Putamen (tissue), 1 donor: ENCODE measurements at regions not wholly inside any gene's neighbourhood (a gene's known extent, or its start where the extent isn't known, plus 50 kb on each side); places are given as distances from the start of the nearest gene placed in this dataset.

Source experiments
- DNase-seq: peaks from one replicate; pipeline ENCODE4 v3.0.0-alpha.2; 2016; ENCODE audit warnings: low spot score

GRCh38 chr12:65628061-65628460, 196.2 kb upstream of the HMGA2 start:
- no peak for DNase-seq

- DNase-seq: no peak
Measured at GRCh38 chr12:65630555-65630954, 193.7 kb upstream of the HMGA2 start.

GRCh38 chr12:65631621-65632111, 192.6 kb upstream of the HMGA2 start:
- DNase-seq: peak; percentile 10

GRCh38 chr12:65632131-65632855, 192.0 kb upstream of the HMGA2 start:
- DNase-seq: no peak

- no peak for DNase-seq
Measured at GRCh38 chr12:65634061-65634460, 190.2 kb upstream of the HMGA2 start.

GRCh38 chr12:65634626-65635331, 189.5 kb upstream of the HMGA2 start:
- no peak for DNase-seq

GRCh38 chr12:65636436-65636835, 187.8 kb upstream of the HMGA2 start:
- no peak for DNase-seq

GRCh38 chr12:65637150-65637549, 187.1 kb upstream of the HMGA2 start:
- DNase-seq: no peak

- no peak for DNase-seq
Measured at GRCh38 chr12:65637774-65638173, 186.5 kb upstream of the HMGA2 start.

- no peak for DNase-seq
Measured at GRCh38 chr12:65638324-65638723, 186.0 kb upstream of the HMGA2 start.

GRCh38 chr12:65640489-65640901, 183.8 kb upstream of the HMGA2 start:
- DNase-seq: peak; percentile 56

GRCh38 chr12:65642061-65642661, 182.1 kb upstream of the HMGA2 start:
- DNase-seq: no peak

GRCh38 chr12:65643171-65643570, 181.1 kb upstream of the HMGA2 start:
- DNase-seq: no peak

- no peak for DNase-seq
Measured at GRCh38 chr12:65643595-65644386, 180.5 kb upstream of the HMGA2 start.

- no peak for DNase-seq
Measured at GRCh38 chr12:65646127-65646643, 178.1 kb upstream of the HMGA2 start.

- DNase-seq: no peak
Measured at GRCh38 chr12:65647074-65647473, 177.2 kb upstream of the HMGA2 start.

GRCh38 chr12:65648461-65648860, 175.8 kb upstream of the HMGA2 start:
- DNase-seq: no peak

- no peak for DNase-seq
Measured at GRCh38 chr12:65649126-65649525, 175.2 kb upstream of the HMGA2 start.

- no peak for DNase-seq
Measured at GRCh38 chr12:65651060-65651459, 173.2 kb upstream of the HMGA2 start.

- DNase-seq: no peak
Measured at GRCh38 chr12:65653321-65653720, 171.0 kb upstream of the HMGA2 start.

GRCh38 chr12:65653946-65654629, 170.2 kb upstream of the HMGA2 start:
- DNase-seq: no peak
